Astrocyte (in vitro differentiated cells and primary cell): ENCODE measurements at regions not wholly inside any gene's neighbourhood (a gene's known extent, or its start where the extent isn't known, plus 50 kb on each side); places are given as distances from the start of the nearest gene placed in this dataset.

Experiments
- DNase-seq: peaks from one replicate; pipeline ENCODE4 v3.0.0-alpha.2; 2010; ENCODE audit warnings: low read depth
- FAIRE-seq: peaks from 2 replicates; lab custom pipeline; 2011; peaks lifted over from hg19 to GRCh38; lab: Jason Lieb, UNC
- H2AFZ ChIP-seq: 2 replicates; pipeline ENCODE4 v1.6.0; 2012; ENCODE audit warnings: low read depth, low read length, inconsistent platforms
- H3K27ac ChIP-seq: 2 replicates; pipeline ENCODE4 v1.5.1; 2011; ENCODE audit warnings: low read depth, low read length, inconsistent platforms
- H3K27me3 ChIP-seq: 2 replicates; pipeline ENCODE4 v1.6.0; 2011; ENCODE audit warnings: low read length, inconsistent platforms; ENCODE audit not compliant: insufficient read depth
- H3K36me3 ChIP-seq: 2 replicates; pipeline ENCODE4 v1.5.1; 2011; ENCODE audit warnings: low read length, inconsistent platforms; ENCODE audit not compliant: insufficient read depth
- H3K4me1 ChIP-seq: 2 replicates; pipeline ENCODE4 v1.5.1; 2011; ENCODE audit warnings: low read length, inconsistent platforms; ENCODE audit not compliant: insufficient read depth
- H3K4me2 ChIP-seq: 2 replicates; pipeline ENCODE4 v1.6.0; 2012; ENCODE audit warnings: low read length, inconsistent platforms
- H3K4me3 ChIP-seq: 2 replicates; pipeline ENCODE4 v1.5.1; 2011; ENCODE audit warnings: low read depth, mild to moderate bottlenecking, low read length, inconsistent platforms; ENCODE audit not compliant: insufficient read depth
- H3K79me2 ChIP-seq: 2 replicates; pipeline ENCODE4 v1.6.0; 2012; ENCODE audit warnings: mild to moderate bottlenecking, low read length, inconsistent platforms; ENCODE audit not compliant: insufficient read depth
- H3K9ac ChIP-seq: 2 replicates; pipeline ENCODE4 v1.6.0; 2012; ENCODE audit warnings: mild to moderate bottlenecking, low read length, inconsistent platforms
- H3K9me3 ChIP-seq: 2 replicates; pipeline ENCODE4 v1.5.1; 2012; ENCODE audit warnings: low read depth, mild to moderate bottlenecking, low read length, inconsistent platforms; ENCODE audit not compliant: insufficient read depth
- H4K20me1 ChIP-seq: 2 replicates; pipeline ENCODE4 v1.6.0; 2012; ENCODE audit warnings: low read length, inconsistent platforms; ENCODE audit not compliant: insufficient read depth
- H3K27ac Mint-ChIP-seq: one replicate; pipeline ENCODE4 v1.8.0; 2021; ENCODE audit warnings: mild to moderate bottlenecking, mixed read lengths; ENCODE audit not compliant: unreplicated experiment
- H3K27me3 Mint-ChIP-seq: one replicate; pipeline ENCODE4 v1.8.0; 2021; ENCODE audit warnings: low read depth, mixed read lengths; ENCODE audit not compliant: unreplicated experiment
- H3K36me3 Mint-ChIP-seq: one replicate; pipeline ENCODE4 v1.8.0; 2021; ENCODE audit warnings: low read depth, mixed read lengths; ENCODE audit not compliant: unreplicated experiment
- H3K4me1 Mint-ChIP-seq: one replicate; pipeline ENCODE4 v1.8.0; 2021; ENCODE audit warnings: low read depth, mixed read lengths; ENCODE audit not compliant: unreplicated experiment
- H3K4me3 Mint-ChIP-seq: one replicate; pipeline ENCODE4 v1.8.0; 2021; ENCODE audit warnings: mild to moderate bottlenecking, moderate library complexity, mixed read lengths; ENCODE audit not compliant: unreplicated experiment
- H3K9me3 Mint-ChIP-seq: one replicate; pipeline ENCODE4 v1.8.0; 2021; ENCODE audit warnings: mild to moderate bottlenecking, mixed read lengths; ENCODE audit not compliant: unreplicated experiment
- CTCF ChIP-seq: IDR thresholded peaks from 2 replicates; pipeline ENCODE4 v1.5.1; 2011; ENCODE audit warnings: low read depth, mild to moderate bottlenecking, inconsistent platforms, low read length, moderate library complexity; ENCODE audit not compliant: insufficient read depth
- EZH2 ChIP-seq: IDR thresholded peaks from 2 replicates; pipeline ENCODE4 v1.6.1; 2012; ENCODE audit warnings: mild to moderate bottlenecking, low read length, inconsistent platforms; ENCODE audit not compliant: insufficient read depth

- TF ChIP-seq EZH2 (no peak), CTCF (no peak)
- no peak overlapping the region for H3K4me3 ChIP-seq
- H3K36me3 ChIP-seq: no peaks in the 10 kb centered on the region
- Mint-ChIP-seq H3K27ac (no peak overlapping the region), H3K36me3 (no peaks in the 10 kb centered on the region), H3K9me3 (no peaks in the 10 kb centered on the region), H3K27me3 (peaks cover 14% of the 10 kb centered on the region), H3K4me1 (peaks cover 2% of the 10 kb centered on the region), H3K4me3 (no peak overlapping the region)
- H3K27ac ChIP-seq: no peak overlapping the region
- H3K9ac ChIP-seq: no peak overlapping the region
- H3K4me2 ChIP-seq: no peak overlapping the region
- no peak overlapping the region for H2AFZ ChIP-seq
- no peaks in the 10 kb centered on the region for H3K9me3 ChIP-seq
- H3K4me1 ChIP-seq: no peaks in the 10 kb centered on the region
- peak; percentile 30 for DNase-seq
- no peaks in the 10 kb centered on the region for H4K20me1 ChIP-seq
- FAIRE-seq: no peak
- no peaks in the 10 kb centered on the region for H3K79me2 ChIP-seq
- H3K27me3 ChIP-seq: no peaks in the 10 kb centered on the region
These were observed 139.6 kb downstream of the MYLK4 start for GRCh38 chr6:2611092-2611491.

- Histone ChIP-seq H3K79me2 (no peaks in the 10 kb centered on the region), H2AFZ (no peak overlapping the region), H3K36me3 (no peaks in the 10 kb centered on the region), H3K27ac (no peak overlapping the region), H3K4me1 (no peaks in the 10 kb centered on the region), H4K20me1 (no peaks in the 10 kb centered on the region), H3K9me3 (no peaks in the 10 kb centered on the region), H3K4me3 (no peak overlapping the region), H3K9ac (no peak overlapping the region), H3K27me3 (peaks cover 2% of the 10 kb centered on the region), H3K4me2 (no peak overlapping the region)
- no peak for FAIRE-seq
- Mint-ChIP-seq H3K36me3 (no peaks in the 10 kb centered on the region), H3K27ac (no peak overlapping the region), H3K4me3 (no peak overlapping the region), H3K27me3 (peaks cover 18% of the 10 kb centered on the region), H3K9me3 (no peaks in the 10 kb centered on the region), H3K4me1 (peaks cover 2% of the 10 kb centered on the region)
- TF ChIP-seq EZH2 (no peak), CTCF (no peak)
- no peak for DNase-seq
These were observed 142.2 kb downstream of the MYLK4 start for GRCh38 chr6:2608503-2608902.

GRCh38 chr6:2600363-2600762 lies 150.4 kb downstream of the MYLK4 start:
- Mint-ChIP-seq H3K4me3 (no peak overlapping the region), H3K36me3 (no peaks in the 10 kb centered on the region), H3K27me3 (peaks cover 9% of the 10 kb centered on the region), H3K27ac (no peak overlapping the region), H3K9me3 (peaks cover 2% of the 10 kb centered on the region), H3K4me1 (no peaks in the 10 kb centered on the region)
- Histone ChIP-seq H3K27ac (no peak overlapping the region), H3K36me3 (no peaks in the 10 kb centered on the region), H3K9ac (no peak overlapping the region), H2AFZ (no peak overlapping the region), H3K4me1 (no peaks in the 10 kb centered on the region), H3K4me3 (no peak overlapping the region), H3K27me3 (no peaks in the 10 kb centered on the region), H3K79me2 (no peaks in the 10 kb centered on the region), H3K9me3 (no peaks in the 10 kb centered on the region), H3K4me2 (no peak overlapping the region), H4K20me1 (no peaks in the 10 kb centered on the region)
- TF ChIP-seq EZH2: no peak
- TF ChIP-seq CTCF: no peak
- no peak for FAIRE-seq
- DNase-seq: no peak
